Stimulated activated CD8-positive, alpha-beta memory T cell treated with anti-CD3 and anti-CD28 coated beads, Interleukin-15, amount 100 ng/mL, for 48 hours (primary cell): ENCODE measurements at regions not wholly inside any gene's neighbourhood (a gene's known extent, or its start where the extent isn't known, plus 50 kb on each side); places are given as distances from the start of the nearest gene placed in this dataset.

Experiments used
- DNase-seq, 2 donors: peaks; one replicate each; pipeline ENCODE4 v3.0.0-alpha.2; 2020; ENCODE audit warnings: low read depth in 2 of 2

DNA sequence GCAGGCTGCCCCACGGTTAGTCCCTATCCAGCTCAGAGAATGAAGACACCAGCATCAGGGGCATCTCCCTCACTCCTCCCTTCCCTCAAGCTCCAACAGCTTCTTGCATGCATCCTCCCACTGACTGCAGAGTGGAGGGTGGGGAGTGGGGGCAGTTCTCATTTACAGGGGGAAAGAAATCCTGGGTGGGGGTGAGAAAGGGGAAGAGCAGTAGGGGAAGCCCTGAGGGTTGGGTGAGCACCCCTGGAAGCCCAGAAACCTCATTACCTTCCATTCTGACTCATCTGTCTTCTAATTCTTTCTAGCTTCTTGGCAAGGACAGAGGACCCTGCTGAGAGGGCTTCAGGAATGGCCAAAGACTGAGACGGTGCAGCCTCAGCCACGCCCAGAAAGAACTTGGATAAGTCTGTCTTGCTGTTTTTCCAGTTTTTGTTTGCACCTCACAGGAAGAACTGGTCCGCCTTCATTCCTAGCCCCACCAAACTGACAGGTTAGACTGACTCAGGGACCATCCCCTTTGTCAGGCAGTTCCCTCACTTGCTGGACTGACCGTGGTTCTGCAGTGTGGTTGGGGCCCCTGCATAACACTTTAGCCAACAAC, 52.5 kb upstream of the WSB1 start:
- DNase-seq = no peak

DNA sequence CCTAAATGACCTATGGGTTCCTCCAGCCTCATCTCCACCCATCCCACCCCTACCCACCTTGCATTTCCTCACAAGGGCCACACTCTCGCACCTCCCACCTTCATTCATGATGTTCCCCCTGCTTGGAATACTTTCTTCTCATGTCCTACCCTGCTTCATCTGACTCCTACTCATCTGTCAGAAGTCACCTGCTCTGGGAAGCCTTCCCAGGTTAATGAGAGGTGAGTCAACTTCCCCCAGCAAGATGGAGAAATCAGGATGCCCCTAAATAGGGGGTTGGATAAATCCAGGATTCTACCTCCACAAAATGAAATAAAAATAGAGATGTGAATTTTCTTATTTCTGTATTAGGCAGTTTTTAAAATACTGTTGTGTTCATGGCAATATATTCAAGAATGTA, 51.0 kb upstream of the WSB1 start:
- no peak for DNase-seq

DNA sequence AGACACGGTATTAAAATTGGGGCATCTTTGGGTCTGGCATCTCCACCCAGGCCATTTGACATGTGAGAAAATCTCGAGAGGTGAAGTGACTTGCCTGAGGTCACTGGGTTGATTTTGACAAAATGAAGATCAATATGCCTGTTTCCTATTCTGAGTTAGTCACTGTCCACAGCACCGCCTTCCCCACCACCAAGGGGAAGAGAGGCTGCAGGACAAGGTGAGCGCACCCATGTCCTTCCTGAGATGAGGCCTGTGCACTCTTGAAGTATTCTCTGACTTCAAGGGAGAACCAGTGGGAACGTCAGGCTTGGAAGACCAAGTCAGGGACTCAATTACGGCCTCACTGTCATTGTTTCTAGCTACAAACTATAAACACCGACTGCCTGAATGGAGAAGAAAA, 49.9 kb upstream of the WSB1 start:
- DNase-seq = no peak
